C4-2B (cell line): ENCODE measurements at regions not wholly inside any gene's neighbourhood (a gene's known extent, or its start where the extent isn't known, plus 50 kb on each side); places are given as distances from the start of the nearest gene placed in this dataset.

Experiments
- CTCF ChIP-seq: fragments of 450-650 bp; conservative IDR thresholded peaks from 2 replicates; pipeline ENCODE4 v1.5.1; 2017; ENCODE audit warnings: mild to moderate bottlenecking
- ZFX ChIP-seq: fragments of 450-650 bp; IDR thresholded peaks from 2 replicates; pipeline ENCODE4 v1.6.1; 2017

GRCh38 chr2:236665101-236665500, 95.5 kb downstream of the ACKR3 start:
- TF ChIP-seq CTCF (no peak), ZFX (no peak)
